H1 (cell line): ENCODE measurements at regions not wholly inside any gene's neighbourhood (a gene's known extent, or its start where the extent isn't known, plus 50 kb on each side); places are given as distances from the start of the nearest gene placed in this dataset.

Experiments
- BCL11A ChIP-seq, 2 experiments: IDR thresholded peaks; one replicate each; pipeline ENCODE4 v1.6.1; 2011; ENCODE audit warnings: low read depth in 2 of 2, low read length in 2 of 2, mild to moderate bottlenecking in 2 of 2
- GABPA ChIP-seq: IDR thresholded peaks from 2 replicates; pipeline ENCODE4 v1.6.1; 2011; ENCODE audit warnings: mild to moderate bottlenecking, low read length, moderate library complexity, borderline replicate concordance; ENCODE audit not compliant: insufficient read depth

- TF ChIP-seq BCL11A (IDR thresholded peaks at IDR 0.05; ENCODE audit: low read depth in 2 of 2, low read length in 2 of 2): no peak
- TF ChIP-seq GABPA: no peak
- TF ChIP-seq, all 59 proteins: peak for 0
These were observed 139.4 kb upstream of the HDAC4 start (continued) for GRCh38 chr2:239540174-239540573.
